Epithelial cell of esophagus (primary cell): ENCODE measurements at regions not wholly inside any gene's neighbourhood (a gene's known extent, or its start where the extent isn't known, plus 50 kb on each side); places are given as distances from the start of the nearest gene placed in this dataset.
A peak's percentile ranks its signal among the peaks of the same experiment; 100 is the strongest.
"Not testable (repeated sequence)": the region's sequence is repeated elsewhere in the genome, so short reads cannot be mapped to it uniquely, and the experiment has no call there.

Experiments used
- DNase-seq: peaks from one replicate; pipeline ENCODE4 v3.0.0; 2010; ENCODE audit warnings: low read depth
- H3K4me3 ChIP-seq: 2 replicates; pipeline ENCODE4 v1.5.1; 2011; ENCODE audit warnings: mild to moderate bottlenecking, low read length, control low read depth
- CTCF ChIP-seq: IDR thresholded peaks from 2 replicates; pipeline ENCODE4 v1.5.1; 2011; ENCODE audit warnings: low read depth, mild to moderate bottlenecking, low read length, control low read depth, inconsistent platforms; ENCODE audit not compliant: insufficient read depth; ENCODE audit errors: missing control alignments

- H3K4me3 ChIP-seq = no peak overlapping the region
- no peak for TF ChIP-seq CTCF
- DNase-seq = peak; percentile 48
Observed at GRCh38 chr1:234957330-234958065, 171.1 kb downstream of the TOMM20 start.

GRCh38 chr1:234956821-234957329, 171.8 kb downstream of the TOMM20 start:
- DNase-seq = no peak
- H3K4me3 ChIP-seq = no peak overlapping the region
- no peak for TF ChIP-seq CTCF

GRCh38 chr1:234955107-234955731, 173.4 kb downstream of the TOMM20 start:
- no peak overlapping the region for H3K4me3 ChIP-seq
- no peak for DNase-seq
- no peak for TF ChIP-seq CTCF

GRCh38 chr1:234954613-234955012, 174.0 kb downstream of the TOMM20 start:
- H3K4me3 ChIP-seq = no peak overlapping the region
- TF ChIP-seq CTCF = no peak
- DNase-seq = no peak

- no peak for TF ChIP-seq CTCF
- no peak for DNase-seq
- no peak overlapping the region for H3K4me3 ChIP-seq
Observed at GRCh38 chr1:234953655-234954405, 174.8 kb downstream of the TOMM20 start.

GRCh38 chr1:234950598-234950997, 178.0 kb downstream of the TOMM20 start:
- H3K4me3 ChIP-seq = no peak overlapping the region
- peak; percentile 47 for DNase-seq
- TF ChIP-seq CTCF = no peak

- not testable (repeated sequence) for H3K4me3 ChIP-seq, DNase-seq
Observed at GRCh38 chr1:234949528-234949927, 179.1 kb downstream of the TOMM20 start.
